Endothelial cell of hepatic sinusoid (primary cell): ENCODE measurements at regions not wholly inside any gene's neighbourhood (a gene's known extent, or its start where the extent isn't known, plus 50 kb on each side); places are given as distances from the start of the nearest gene placed in this dataset.
"Not testable (repeated sequence)": the region's sequence is repeated elsewhere in the genome, so short reads cannot be mapped to it uniquely, and the experiment has no call there.

Experiments
- in situ Hi-C: cut with HindIII; loops from 2 replicates; pipeline ENCODE4 v1.10.0; 2017; ENCODE audit warnings: low sequenced_read_pairs

GRCh38 chr18:10162340-10162739 lies 248.5 kb downstream of the VAPA start:
- in situ Hi-C loops = no loop called here

- in situ Hi-C loops = no loop called here
Measured at GRCh38 chr18:10164271-10165071, 250.7 kb downstream of the VAPA start.

- in situ Hi-C loops = no loop called here
Measured at GRCh38 chr18:10166164-10166807, 252.5 kb downstream of the VAPA start.

GRCh38 chr18:10167759-10168158 lies 253.9 kb downstream of the VAPA start:
- in situ Hi-C loops = no loop called here

GRCh38 chr18:10168477-10168876 lies 254.7 kb downstream of the VAPA start:
- in situ Hi-C loops = no loop called here

GRCh38 chr18:10169064-10169562 lies 255.3 kb downstream of the VAPA start:
- in situ Hi-C loops = no loop called here

GRCh38 chr18:10169814-10170213 lies 256.0 kb downstream of the VAPA start:
- in situ Hi-C loops = no loop called here

GRCh38 chr18:10170375-10170774 lies 256.6 kb downstream of the VAPA start:
- in situ Hi-C loops = no loop called here

GRCh38 chr18:10175333-10175732 lies 261.5 kb downstream of the VAPA start:
- in situ Hi-C loops = not testable (repeated sequence)

GRCh38 chr18:10179326-10179725 lies 265.5 kb downstream of the VAPA start:
- in situ Hi-C loops = not testable (repeated sequence)

- in situ Hi-C loops = no loop called here
Measured at GRCh38 chr18:10182009-10182624, 268.3 kb downstream of the VAPA start.

GRCh38 chr18:10184776-10185175 lies 269.7 kb upstream of the APCDD1 start:
- in situ Hi-C loops = no loop called here

- in situ Hi-C loops = no loop called here
Measured at GRCh38 chr18:10188971-10189810, 265.2 kb upstream of the APCDD1 start.

- in situ Hi-C loops = no loop called here
Measured at GRCh38 chr18:10190564-10190963, 263.9 kb upstream of the APCDD1 start.

- in situ Hi-C loops = no loop called here
Measured at GRCh38 chr18:10193444-10193843, 261.0 kb upstream of the APCDD1 start.

- in situ Hi-C loops = no loop called here
Measured at GRCh38 chr18:10194592-10194991, 259.8 kb upstream of the APCDD1 start.

- in situ Hi-C loops = no loop called here
Measured at GRCh38 chr18:10195529-10195928, 258.9 kb upstream of the APCDD1 start.

GRCh38 chr18:10197097-10197496 lies 257.3 kb upstream of the APCDD1 start:
- in situ Hi-C loops = no loop called here

- in situ Hi-C loops = loop anchor here (10.0 kb wide), 1 partner anchor 64 kb away; no protein-coding TSS in a partner anchor
Measured at GRCh38 chr18:10201226-10201625, 253.2 kb upstream of the APCDD1 start.

GRCh38 chr18:10201659-10202058 lies 252.8 kb upstream of the APCDD1 start:
- in situ Hi-C loops = loop anchor here (10.0 kb wide), 1 partner anchor 63 kb away; no protein-coding TSS in a partner anchor
